MM.1S (cell line): ENCODE measurements at regions not wholly inside any gene's neighbourhood (a gene's known extent, or its start where the extent isn't known, plus 50 kb on each side); places are given as distances from the start of the nearest gene placed in this dataset.

Experiments
- DNase-seq: peaks from one replicate; pipeline ENCODE4 v3.0.0-alpha.2; 2015
- H2AFZ ChIP-seq: fragments of 300-600 bp; sonication (generic); 2 replicates; pipeline ENCODE4 v1.6.0; 2016; ENCODE audit warnings: antibody characterized with exemption, low read length
- H3F3A ChIP-seq: fragments of 300-600 bp; sonication (generic); 2 replicates; pipeline ENCODE4 v1.6.1; 2016; ENCODE audit warnings: mild to moderate bottlenecking, antibody characterized with exemption, low read length, moderate library complexity, mixed read lengths; ENCODE audit not compliant: insufficient read depth
- H3K27ac ChIP-seq: fragments of 300-600 bp; sonication (generic); 2 replicates; pipeline ENCODE4 v1.5.1; 2016; ENCODE audit warnings: mild to moderate bottlenecking, low read length
- H3K27me3 ChIP-seq: fragments of 300-600 bp; sonication (generic); replicated peaks from 2 replicates; pipeline ENCODE4 v1.6.0; 2016; ENCODE audit warnings: low read length; ENCODE audit not compliant: insufficient read depth
- H3K36me3 ChIP-seq: fragments of 300-600 bp; sonication (generic); replicated peaks from 2 replicates; pipeline ENCODE4 v1.6.1; 2016; ENCODE audit warnings: mild to moderate bottlenecking, low read length, mixed read lengths; ENCODE audit not compliant: insufficient read depth
- H3K4me1 ChIP-seq: fragments of 300-600 bp; sonication (generic); 2 replicates; pipeline ENCODE4 v1.6.1; 2016; ENCODE audit warnings: low read length, mixed read lengths
- H3K4me2 ChIP-seq: fragments of 300-600 bp; sonication (generic); 2 replicates; pipeline ENCODE4 v1.6.0; 2016; ENCODE audit warnings: low read depth, low read length
- H3K4me3 ChIP-seq: fragments of 300-600 bp; sonication (generic); 2 replicates; pipeline ENCODE4 v1.5.1; 2016; ENCODE audit warnings: low read length, mixed read lengths
- H3K79me2 ChIP-seq: fragments of 300-600 bp; sonication (generic); 2 replicates; pipeline ENCODE4 v1.6.1; 2016; ENCODE audit warnings: mixed run types, low read length, mixed read lengths
- H3K9ac ChIP-seq: fragments of 300-600 bp; sonication (generic); 2 replicates; pipeline ENCODE4 v1.6.1; 2016; ENCODE audit warnings: low read length, mixed read lengths
- H3K9me2 ChIP-seq: fragments of 300-600 bp; sonication (generic); replicated peaks from 2 replicates; pipeline ENCODE4 v1.6.1; 2016; ENCODE audit warnings: mild to moderate bottlenecking, low read length, mixed read lengths; ENCODE audit not compliant: insufficient read depth
- H3K9me3 ChIP-seq: fragments of 300-600 bp; sonication (generic); replicated peaks from 2 replicates; pipeline ENCODE4 v1.6.1; 2016; ENCODE audit warnings: mild to moderate bottlenecking, low read length, mixed read lengths; ENCODE audit not compliant: insufficient read depth
- H4K20me1 ChIP-seq: fragments of 300-600 bp; sonication (generic); 2 replicates; pipeline ENCODE4 v1.6.1; 2016; ENCODE audit warnings: mild to moderate bottlenecking, low read length, moderate library complexity, mixed read lengths; ENCODE audit not compliant: insufficient read depth
- EZH2 ChIP-seq: fragments of 300-600 bp; sonication (generic); optimal IDR thresholded peaks from 2 replicates; pipeline ENCODE3; 2017; ENCODE audit warnings: low read depth, mild to moderate bottlenecking, antibody characterized with exemption, low read length, mixed read lengths
- EZH2phosphoT487 ChIP-seq: fragments of 300-600 bp; sonication (generic); IDR thresholded peaks from 2 replicates; pipeline ENCODE4 v1.6.1; 2018; ENCODE audit warnings: antibody characterized with exemption, low read length
- TF ChIP-seq, protein P1 (sequence below): fragments of 300-600 bp; sonication (generic); IDR thresholded peaks from 2 replicates; pipeline ENCODE4 v1.5.1; 2016; ENCODE audit warnings: antibody characterized with exemption, low read length, mixed read lengths

DNA sequence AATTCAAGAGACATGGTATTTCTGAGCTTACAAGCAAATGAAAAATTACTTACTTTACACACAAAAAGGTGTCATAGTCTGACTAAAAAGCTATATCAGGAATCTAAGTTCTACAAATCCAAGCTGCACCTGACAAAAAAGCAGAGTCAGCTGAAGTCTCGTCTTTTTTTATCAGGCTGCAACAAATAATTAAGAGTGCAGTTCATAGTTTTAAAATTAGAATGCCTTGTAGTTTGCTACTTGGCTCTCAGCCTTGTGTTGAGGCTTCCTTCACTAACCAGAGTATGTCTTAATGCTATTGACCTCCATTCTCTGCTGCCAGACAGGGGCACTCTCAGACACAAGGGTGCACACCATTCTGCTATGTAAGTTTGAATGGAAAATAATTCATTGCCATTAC, 940.7 kb downstream of the PCDH7 start:
- Histone ChIP-seq H3K4me3 (no peak overlapping the region), H3K9ac (no peak overlapping the region), H4K20me1 (no peaks in the 10 kb centered on the region), H3K4me2 (0 out of 2 replicates have a peak overlapping the region, but pooled peaks have one; percentile 9), H3K79me2 (no peaks in the 10 kb centered on the region), H3K36me3 (no peaks in the 10 kb centered on the region), H2AFZ (no peak overlapping the region), H3K9me2 (no peaks in the 10 kb centered on the region), H3K27ac (peak overlapping the region; percentile 6; the same call in 1 of the 2 replicates), H3K4me1 (0 out of 2 replicates have a peak, but pooled peaks cover 13% of the 10 kb centered on the region), H3K9me3 (no peaks in the 10 kb centered on the region), H3K27me3 (no peaks in the 10 kb centered on the region), H3F3A (no peaks in the 10 kb centered on the region)
- TF ChIP-seq, protein P1, sequence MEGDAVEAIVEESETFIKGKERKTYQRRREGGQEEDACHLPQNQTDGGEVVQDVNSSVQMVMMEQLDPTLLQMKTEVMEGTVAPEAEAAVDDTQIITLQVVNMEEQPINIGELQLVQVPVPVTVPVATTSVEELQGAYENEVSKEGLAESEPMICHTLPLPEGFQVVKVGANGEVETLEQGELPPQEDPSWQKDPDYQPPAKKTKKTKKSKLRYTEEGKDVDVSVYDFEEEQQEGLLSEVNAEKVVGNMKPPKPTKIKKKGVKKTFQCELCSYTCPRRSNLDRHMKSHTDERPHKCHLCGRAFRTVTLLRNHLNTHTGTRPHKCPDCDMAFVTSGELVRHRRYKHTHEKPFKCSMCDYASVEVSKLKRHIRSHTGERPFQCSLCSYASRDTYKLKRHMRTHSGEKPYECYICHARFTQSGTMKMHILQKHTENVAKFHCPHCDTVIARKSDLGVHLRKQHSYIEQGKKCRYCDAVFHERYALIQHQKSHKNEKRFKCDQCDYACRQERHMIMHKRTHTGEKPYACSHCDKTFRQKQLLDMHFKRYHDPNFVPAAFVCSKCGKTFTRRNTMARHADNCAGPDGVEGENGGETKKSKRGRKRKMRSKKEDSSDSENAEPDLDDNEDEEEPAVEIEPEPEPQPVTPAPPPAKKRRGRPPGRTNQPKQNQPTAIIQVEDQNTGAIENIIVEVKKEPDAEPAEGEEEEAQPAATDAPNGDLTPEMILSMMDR: no peak
- no peak for TF ChIP-seq EZH2
- no peak for TF ChIP-seq EZH2phosphoT487
- DNase-seq: peak; percentile 50

DNA sequence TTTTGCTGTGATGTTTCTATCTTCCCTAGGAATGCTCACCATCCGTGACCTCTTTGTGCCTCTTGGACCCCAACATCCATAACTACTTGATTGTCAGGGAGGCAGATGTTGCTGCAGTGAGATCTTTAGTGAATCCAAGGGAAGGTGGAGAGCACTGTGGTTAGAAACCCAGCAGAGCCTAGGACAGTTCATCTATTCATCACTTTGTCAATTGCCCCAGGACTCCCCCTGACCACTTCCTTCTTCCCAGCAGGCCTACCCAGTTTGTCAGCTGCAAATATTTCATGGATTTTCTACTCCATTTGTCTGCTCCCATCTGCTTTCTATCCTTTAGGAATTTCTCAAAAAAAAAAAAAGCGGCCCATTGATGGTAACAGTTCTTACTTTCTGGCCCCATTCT, 942.8 kb downstream of the PCDH7 start:
- no peak for TF ChIP-seq EZH2phosphoT487
- no peak for TF ChIP-seq EZH2
- TF ChIP-seq, protein P1: no peak
- Histone ChIP-seq H3K4me2 (no peak overlapping the region), H3F3A (no peaks in the 10 kb centered on the region), H3K27ac (no peak overlapping the region), H3K4me3 (no peak overlapping the region), H3K4me1 (0 out of 2 replicates have a peak, but pooled peaks cover 13% of the 10 kb centered on the region), H4K20me1 (no peaks in the 10 kb centered on the region), H3K27me3 (no peaks in the 10 kb centered on the region), H3K36me3 (no peaks in the 10 kb centered on the region), H2AFZ (no peak overlapping the region), H3K9me2 (no peaks in the 10 kb centered on the region), H3K79me2 (no peaks in the 10 kb centered on the region), H3K9ac (no peak overlapping the region), H3K9me3 (no peaks in the 10 kb centered on the region)
- DNase-seq: no peak

DNA sequence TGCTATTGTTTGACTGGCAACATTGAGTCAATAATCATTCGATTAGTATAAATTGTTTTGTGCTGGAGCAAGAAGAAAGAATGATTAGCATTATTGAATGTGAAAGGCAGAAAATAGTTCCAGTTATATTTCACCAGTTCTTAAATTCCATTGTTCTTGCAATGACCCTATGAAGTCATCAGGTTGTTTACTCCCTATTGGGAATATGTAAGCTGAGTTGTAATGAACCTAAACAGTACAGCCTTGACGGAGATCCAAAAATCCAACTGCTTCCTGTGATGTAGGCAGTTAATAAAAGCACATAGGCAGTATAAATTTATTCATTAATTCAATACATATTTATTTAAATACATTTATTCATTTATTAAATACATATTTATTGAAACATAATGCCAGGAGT, 947.5 kb downstream of the PCDH7 start:
- Histone ChIP-seq H3K4me1 (no peaks in the 10 kb centered on the region), H4K20me1 (no peaks in the 10 kb centered on the region), H3K27ac (no peak overlapping the region), H3K9me2 (no peaks in the 10 kb centered on the region), H2AFZ (no peak overlapping the region), H3K36me3 (no peaks in the 10 kb centered on the region), H3K27me3 (no peaks in the 10 kb centered on the region), H3K9me3 (no peaks in the 10 kb centered on the region), H3K4me3 (no peak overlapping the region), H3K79me2 (no peaks in the 10 kb centered on the region), H3K9ac (no peak overlapping the region), H3K4me2 (no peak overlapping the region), H3F3A (no peaks in the 10 kb centered on the region)
- no peak for DNase-seq
- TF ChIP-seq EZH2 (no peak), EZH2phosphoT487 (no peak)
- TF ChIP-seq, protein P1: no peak
